ENCODE measurements at regions not wholly inside any gene's neighbourhood (a gene's known extent, or its start where the extent isn't known, plus 50 kb on each side); places are given as distances from the start of the nearest gene placed in this dataset.

DNA sequence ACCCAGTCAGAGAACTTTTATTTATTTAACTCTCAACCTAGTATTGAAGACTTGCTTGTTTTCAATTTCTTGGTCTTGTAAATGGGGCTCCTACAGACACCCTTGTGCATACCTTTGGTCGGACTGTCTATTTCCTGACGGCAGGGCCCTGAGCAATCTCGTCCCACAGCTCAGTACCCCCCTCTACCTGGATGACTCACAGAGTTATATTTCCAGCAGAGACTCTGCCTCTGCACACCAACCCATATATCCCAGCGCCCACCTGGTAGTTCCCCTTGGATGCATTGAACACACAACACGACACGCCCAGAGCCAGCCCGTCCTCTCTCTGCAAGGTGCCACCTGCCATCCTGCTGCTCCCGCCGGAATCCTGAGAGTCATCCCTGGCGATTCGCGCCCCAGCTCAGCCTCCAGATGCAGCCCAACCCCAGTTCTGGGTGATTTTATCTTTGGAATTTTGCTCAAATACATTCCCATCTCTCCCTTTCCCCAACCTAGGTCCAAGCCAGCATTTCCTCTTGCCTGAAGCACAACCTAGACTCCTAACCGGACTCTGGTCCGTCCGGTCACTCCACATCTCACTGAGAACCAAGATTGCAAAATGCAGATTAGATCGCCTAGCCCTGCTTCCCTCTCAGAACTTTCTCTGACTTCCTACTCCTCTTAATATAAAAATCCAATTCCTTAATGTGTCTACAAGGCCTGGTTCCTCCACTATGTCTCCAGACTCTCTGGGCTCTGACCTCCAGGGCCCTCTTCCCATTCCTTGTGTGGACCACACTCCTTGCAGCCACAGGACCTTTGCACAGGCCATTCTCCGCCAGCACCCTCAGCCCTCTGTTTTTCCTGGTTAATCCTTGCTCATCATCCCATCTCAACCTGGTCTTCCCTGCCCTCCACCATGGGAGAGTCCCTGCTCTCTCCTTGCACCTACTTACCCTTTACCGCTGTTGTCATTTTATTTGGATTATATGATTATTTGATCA is 129.2 kb downstream of the SEC14L1 start (continued):
- no peak for TF ChIP-seq NR3C1 (CRISPR knock-in tag; conservative IDR thresholded peaks at IDR 0.05; ENCODE audit: low read depth)
- TF ChIP-seq, protein P1, sequence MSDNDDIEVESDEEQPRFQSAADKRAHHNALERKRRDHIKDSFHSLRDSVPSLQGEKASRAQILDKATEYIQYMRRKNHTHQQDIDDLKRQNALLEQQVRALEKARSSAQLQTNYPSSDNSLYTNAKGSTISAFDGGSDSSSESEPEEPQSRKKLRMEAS (CRISPR knock-in tag; IDR thresholded peaks at IDR 0.05): no peak

DNA sequence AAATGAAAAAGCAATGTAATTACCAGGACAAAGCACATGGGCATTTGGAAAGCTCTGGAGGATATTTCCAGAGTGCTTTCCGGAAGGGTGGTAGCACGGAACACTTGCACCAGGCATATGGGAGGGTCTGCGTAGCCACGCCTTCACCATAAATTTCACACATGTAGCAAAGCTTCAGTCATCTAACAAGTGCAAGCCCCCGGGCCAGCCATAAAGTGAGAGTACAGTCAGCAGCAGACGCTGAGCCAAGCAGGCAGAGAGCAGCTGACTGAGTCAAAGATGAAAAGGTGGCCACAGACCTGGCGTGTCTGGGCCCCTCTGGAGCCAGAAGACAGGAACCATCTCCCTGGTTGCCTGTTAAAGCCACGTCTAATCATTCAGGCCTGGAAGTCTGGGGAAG is 130.6 kb downstream of the SEC14L1 start:
- no peak overlapping the region for H3K27ac Mint-ChIP-seq
- TF ChIP-seq ZNF317 (CRISPR knock-in tag; IDR thresholded peaks at IDR 0.05; ENCODE audit: borderline replicate concordance, low read depth) (no peak), OVOL2 (CRISPR knock-in tag; IDR thresholded peaks at IDR 0.05; ENCODE audit: borderline replicate concordance) (no peak), NFATC4 (CRISPR knock-in tag; IDR thresholded peaks at IDR 0.05) (no peak), IRF2 (CRISPR knock-in tag; IDR thresholded peaks at IDR 0.05; ENCODE audit: borderline replicate concordance, low read depth) (no peak), TEAD1 (CRISPR knock-in tag; IDR thresholded peaks at IDR 0.05) (no peak), GRHL2 (CRISPR knock-in tag; IDR thresholded peaks at IDR 0.05; ENCODE audit: insufficient replicate concordance, severe bottlenecking) (no peak), NFE2L1 (CRISPR knock-in tag; IDR thresholded peaks at IDR 0.05) (no peak), SMAD4 (CRISPR knock-in tag; IDR thresholded peaks at IDR 0.05) (no peak), NR3C1 (CRISPR knock-in tag; conservative IDR thresholded peaks at IDR 0.05; ENCODE audit: low read depth) (no peak), ZNF671 (CRISPR knock-in tag; IDR thresholded peaks at IDR 0.05) (no peak), ZNF219 (CRISPR knock-in tag; IDR thresholded peaks at IDR 0.05; ENCODE audit: borderline replicate concordance) (no peak), JUN (CRISPR knock-in tag; IDR thresholded peaks at IDR 0.05) (no peak), ZNF396 (CRISPR knock-in tag; IDR thresholded peaks at IDR 0.05; ENCODE audit: borderline replicate concordance) (no peak), TCF7 (CRISPR knock-in tag; IDR thresholded peaks at IDR 0.05; ENCODE audit: low read depth) (no peak), TP53 (CRISPR knock-in tag; IDR thresholded peaks at IDR 0.05) (no peak), ESRRA (CRISPR knock-in tag; IDR thresholded peaks at IDR 0.05; ENCODE audit: borderline replicate concordance) (no peak), NR1H2 (CRISPR knock-in tag; IDR thresholded peaks at IDR 0.05) (no peak)
- TF ChIP-seq, protein P2, sequence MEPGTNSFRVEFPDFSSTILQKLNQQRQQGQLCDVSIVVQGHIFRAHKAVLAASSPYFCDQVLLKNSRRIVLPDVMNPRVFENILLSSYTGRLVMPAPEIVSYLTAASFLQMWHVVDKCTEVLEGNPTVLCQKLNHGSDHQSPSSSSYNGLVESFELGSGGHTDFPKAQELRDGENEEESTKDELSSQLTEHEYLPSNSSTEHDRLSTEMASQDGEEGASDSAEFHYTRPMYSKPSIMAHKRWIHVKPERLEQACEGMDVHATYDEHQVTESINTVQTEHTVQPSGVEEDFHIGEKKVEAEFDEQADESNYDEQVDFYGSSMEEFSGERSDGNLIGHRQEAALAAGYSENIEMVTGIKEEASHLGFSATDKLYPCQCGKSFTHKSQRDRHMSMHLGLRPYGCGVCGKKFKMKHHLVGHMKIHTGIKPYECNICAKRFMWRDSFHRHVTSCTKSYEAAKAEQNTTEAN (CRISPR knock-in tag; IDR thresholded peaks at IDR 0.05): no peak
- TF ChIP-seq, protein P3, sequence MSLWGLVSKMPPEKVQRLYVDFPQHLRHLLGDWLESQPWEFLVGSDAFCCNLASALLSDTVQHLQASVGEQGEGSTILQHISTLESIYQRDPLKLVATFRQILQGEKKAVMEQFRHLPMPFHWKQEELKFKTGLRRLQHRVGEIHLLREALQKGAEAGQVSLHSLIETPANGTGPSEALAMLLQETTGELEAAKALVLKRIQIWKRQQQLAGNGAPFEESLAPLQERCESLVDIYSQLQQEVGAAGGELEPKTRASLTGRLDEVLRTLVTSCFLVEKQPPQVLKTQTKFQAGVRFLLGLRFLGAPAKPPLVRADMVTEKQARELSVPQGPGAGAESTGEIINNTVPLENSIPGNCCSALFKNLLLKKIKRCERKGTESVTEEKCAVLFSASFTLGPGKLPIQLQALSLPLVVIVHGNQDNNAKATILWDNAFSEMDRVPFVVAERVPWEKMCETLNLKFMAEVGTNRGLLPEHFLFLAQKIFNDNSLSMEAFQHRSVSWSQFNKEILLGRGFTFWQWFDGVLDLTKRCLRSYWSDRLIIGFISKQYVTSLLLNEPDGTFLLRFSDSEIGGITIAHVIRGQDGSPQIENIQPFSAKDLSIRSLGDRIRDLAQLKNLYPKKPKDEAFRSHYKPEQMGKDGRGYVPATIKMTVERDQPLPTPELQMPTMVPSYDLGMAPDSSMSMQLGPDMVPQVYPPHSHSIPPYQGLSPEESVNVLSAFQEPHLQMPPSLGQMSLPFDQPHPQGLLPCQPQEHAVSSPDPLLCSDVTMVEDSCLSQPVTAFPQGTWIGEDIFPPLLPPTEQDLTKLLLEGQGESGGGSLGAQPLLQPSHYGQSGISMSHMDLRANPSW (CRISPR knock-in tag; conservative IDR thresholded peaks at IDR 0.05; ENCODE audit: low read depth): no peak
- TF ChIP-seq, protein P4, sequence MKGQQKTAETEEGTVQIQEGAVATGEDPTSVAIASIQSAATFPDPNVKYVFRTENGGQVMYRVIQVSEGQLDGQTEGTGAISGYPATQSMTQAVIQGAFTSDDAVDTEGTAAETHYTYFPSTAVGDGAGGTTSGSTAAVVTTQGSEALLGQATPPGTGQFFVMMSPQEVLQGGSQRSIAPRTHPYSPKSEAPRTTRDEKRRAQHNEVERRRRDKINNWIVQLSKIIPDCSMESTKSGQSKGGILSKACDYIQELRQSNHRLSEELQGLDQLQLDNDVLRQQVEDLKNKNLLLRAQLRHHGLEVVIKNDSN (CRISPR knock-in tag; IDR thresholded peaks at IDR 0.05): no peak
- ATAC-seq (no peak), DNase-seq (ENCODE audit: low spot score) (no peak)
- H3K36me3 Mint-ChIP-seq: no peaks in the 10 kb centered on the region
- CTCF ChIA-PET: no interaction called here
- peaks cover 5% of the 10 kb centered on the region; the same call in 1 of the 2 replicates for H3K9me3 Mint-ChIP-seq
- no peak overlapping the region for H3K4me3 Mint-ChIP-seq
- no peaks in the 10 kb centered on the region; the same call in none of the 2 replicates for H3K27me3 Mint-ChIP-seq (ENCODE audit: low read depth)
- POLR2A ChIA-PET: no interaction called here
- H3K4me1 Mint-ChIP-seq: 0 out of 2 replicates have a peak, but pooled peaks cover 2% of the 10 kb centered on the region

All from WTC11 (cell line).